GM12878 (cell line): ENCODE measurements at regions not wholly inside any gene's neighbourhood (a gene's known extent, or its start where the extent isn't known, plus 50 kb on each side); places are given as distances from the start of the nearest gene placed in this dataset.

Source experiments
- ATAC-seq: fragments of 200-7000 bp; cut with Tn5 transposase; 3 replicates; pipeline ENCODE4 v1.9.1; 2020; ENCODE audit warnings: mild to moderate bottlenecking, moderate library complexity
- BruUV-seq: library from RNA; stranded (reverse); fragments of 400-500 nt; replicated peaks from 2 replicates; lab custom pipeline; 2021; lab: Mats Ljungman, UMichigan
- CTCF ChIA-PET: fragments of 300-600 bp; sonication (Branson Sonifier 250); formaldehyde crosslinking; extraction: SDS; loops from one replicate; lab custom pipeline; 2021; ENCODE audit warnings: inconsistent platforms; lab: Yijun Ruan, JAX
- POLR2A ChIA-PET: fragments of 350-600 bp; formaldehyde crosslinking; extraction: SDS; loops from one replicate; lab custom pipeline; 2021; ENCODE audit warnings: inconsistent platforms; lab: Charles Lee
- RAD21 ChIA-PET: fragments of 300-600 bp; sonication (Branson Sonifier 250); formaldehyde crosslinking; loops from one replicate; lab custom pipeline; 2023; ENCODE audit warnings: antibody characterized with exemption; ENCODE audit not compliant: unreplicated experiment; lab: Charles Lee
- SMC1A ChIA-PET: fragments of 300-600 bp; sonication (Branson Sonifier 250); formaldehyde crosslinking; loops from one replicate; lab custom pipeline; 2023; ENCODE audit not compliant: unreplicated experiment, uncharacterized antibody; lab: Charles Lee
- DNase-seq: peaks from one replicate; pipeline ENCODE4 v3.0.0-alpha.2; 2011; ENCODE audit warnings: low read depth, low spot score
- FAIRE-seq: peaks from 3 replicates; lab custom pipeline; 2011; peaks lifted over from hg19 to GRCh38; lab: Jason Lieb, UNC
- H2AFZ ChIP-seq: 2 replicates; pipeline ENCODE4 v1.6.0; 2011; ENCODE audit warnings: low read depth, low read length, control low read depth; ENCODE audit not compliant: control insufficient read depth
- H3K27ac ChIP-seq: 2 replicates; pipeline ENCODE4 v1.5.1; 2011; ENCODE audit warnings: control low read depth; ENCODE audit not compliant: control insufficient read depth, insufficient read depth
- H3K27me3 ChIP-seq, 2 experiments: replicated peaks in 1 of 2; 2 replicates each; pipeline versions ENCODE4 v1.6.0 to v1.6.1; 2011; ENCODE audit warnings: low read length in 1 of 2; ENCODE audit not compliant: control insufficient read depth in 2 of 2, insufficient read depth in 2 of 2
- H3K36me3 ChIP-seq, 2 experiments: 2 replicates each; pipeline ENCODE4 v1.5.1; 2011; ENCODE audit warnings: low read length in 1 of 2; ENCODE audit not compliant: control insufficient read depth in 2 of 2, insufficient read depth in 2 of 2
- H3K4me1 ChIP-seq: 2 replicates; pipeline ENCODE4 v1.6.1; 2011; ENCODE audit warnings: mild to moderate bottlenecking, low read length, moderate library complexity, mixed read lengths; ENCODE audit not compliant: control insufficient read depth, insufficient read depth
- H3K4me2 ChIP-seq: 2 replicates; pipeline ENCODE4 v1.6.0; 2011; ENCODE audit warnings: control low read depth; ENCODE audit not compliant: control insufficient read depth, insufficient read depth
- H3K4me3 ChIP-seq: fragments of 200-600 bp; sonication (generic); 2 replicates; pipeline ENCODE4 v1.5.1; 2016
- H3K79me2 ChIP-seq: 2 replicates; pipeline ENCODE4 v1.6.0; 2011; ENCODE audit warnings: low read length; ENCODE audit not compliant: control insufficient read depth, insufficient read depth
- H3K9ac ChIP-seq: 2 replicates; pipeline ENCODE4 v1.8.0; 2011; ENCODE audit warnings: low read length, control low read depth, mixed read lengths; ENCODE audit not compliant: control insufficient read depth, insufficient read depth
- H3K9me3 ChIP-seq: replicated peaks from 3 replicates; pipeline ENCODE4 v1.5.1; 2011; ENCODE audit warnings: mild to moderate bottlenecking, low read length; ENCODE audit not compliant: control insufficient read depth, insufficient read depth
- H4K20me1 ChIP-seq: 2 replicates; pipeline ENCODE4 v1.6.0; 2011; ENCODE audit not compliant: control insufficient read depth, insufficient read depth
- CREB1 ChIP-seq: IDR thresholded peaks from 2 replicates; pipeline ENCODE4 v1.6.1; 2012; ENCODE audit warnings: low read depth, mild to moderate bottlenecking, inconsistent platforms
- CREM ChIP-seq: IDR thresholded peaks from 2 replicates; pipeline ENCODE4 v1.6.1; 2014; ENCODE audit warnings: antibody characterized with exemption, low read depth
- EED ChIP-seq: sonication (generic); IDR thresholded peaks from 2 replicates; pipeline ENCODE4 v1.6.1; 2016; ENCODE audit warnings: antibody characterized with exemption, low read depth
- JUNB ChIP-seq: IDR thresholded peaks from 2 replicates; pipeline ENCODE4 v1.6.1; 2016; ENCODE audit warnings: antibody characterized with exemption, mild to moderate bottlenecking
- SIN3A ChIP-seq: IDR thresholded peaks from 2 replicates; pipeline ENCODE4 v1.6.1; 2012; ENCODE audit warnings: low read depth, low read length, improper control_type of control experiment
- ZBTB11 ChIP-seq: fragments of 450-650 bp; formaldehyde crosslinking; IDR thresholded peaks from 2 replicates; pipeline ENCODE4 v1.5.0; 2022; ENCODE audit warnings: mild to moderate bottlenecking, missing genetic modification characterization
- ZBTB33 ChIP-seq: fragments of 450-650 bp; IDR thresholded peaks from 2 replicates; pipeline ENCODE4 v1.6.1; 2017; ENCODE audit warnings: mild to moderate bottlenecking
- ZNF592 ChIP-seq: fragments of 450-650 bp; IDR thresholded peaks from 2 replicates; pipeline ENCODE4 v1.6.1; 2017; ENCODE audit warnings: mild to moderate bottlenecking, moderate library complexity
- WGBS: methylation state at CpG from one replicate; pipeline ENCODE4 v1.1.6; 2016; ENCODE audit warnings: low lambda C conversion rate; ENCODE audit not compliant: insufficient replicate concordance, insufficient coverage; ENCODE audit errors: missing lambda C conversion rate; 5-methylcytosine and 5-hydroxymethylcytosine counted together
- in situ Hi-C: fragments of 300-500 bp; cut with MboI; formaldehyde crosslinking; loops from 9 replicates; pipeline ENCODE4 v1.14.3; 2018; ENCODE audit warnings: mixed read lengths
- intact Hi-C: fragments of 100-400 bp; cut with micrococcal nuclease; formaldehyde crosslinking; loops from one replicate; pipeline ENCODE4 v1.14.2; 2022; ENCODE audit not compliant: unreplicated experiment

GRCh38 chr3:181782306-181782954 is 70.7 kb downstream of the SOX2 start:
- no peaks in the 10 kb centered on the region for H4K20me1 ChIP-seq
- ChIA-PET RAD21 (no interaction called here), CTCF (interaction anchor here (0.7 kb wide), 1 partner anchor 29 kb away, joined by 3 read pairs; no protein-coding TSS in a partner anchor), POLR2A (no interaction called here), SMC1A (no interaction called here)
- H3K36me3 ChIP-seq, result no peaks in the 10 kb centered on the region
- H3K4me2 ChIP-seq, result no peak overlapping the region
- H3K79me2 ChIP-seq, result no peaks in the 10 kb centered on the region
- no peak for DNase-seq
- H3K9ac ChIP-seq, result no peak overlapping the region
- BruUV-seq, result no TSS peak
- no peak for FAIRE-seq
- 0% methylated on average over 1 of the region's 1 CpG for WGBS
- no peaks in the 10 kb centered on the region for H3K4me1 ChIP-seq
- ATAC-seq, result no peak
- no peak overlapping the region for H3K4me3 ChIP-seq
- no peak for TF ChIP-seq SIN3A
- TF ChIP-seq ZBTB11 (CRISPR knock-in tag), result no peak
- peak; percentile 51; the same call in 1 of the 2 replicates for TF ChIP-seq CREB1
- TF ChIP-seq JUNB, result peak; percentile 27; the same call in 1 of the 2 replicates
- TF ChIP-seq EED, result 0 out of 2 replicates have a peak, but pooled peaks have one; percentile 56
- TF ChIP-seq CREM, result peak; percentile 11; the same call in 1 of the 2 replicates
- no peak for TF ChIP-seq ZBTB33
- no peak for TF ChIP-seq ZNF592
- no peaks in the 10 kb centered on the region for H3K27me3 ChIP-seq
- in situ Hi-C loops (no loop called here), intact Hi-C loops (no loop called here)
- no peak overlapping the region for H2AFZ ChIP-seq
- no peaks in the 10 kb centered on the region for H3K9me3 ChIP-seq
- no peak overlapping the region for H3K27ac ChIP-seq
